OCI-LY7 (cell line): ENCODE measurements at regions not wholly inside any gene's neighbourhood (a gene's known extent, or its start where the extent isn't known, plus 50 kb on each side); places are given as distances from the start of the nearest gene placed in this dataset.

Experiments used
- BruUV-seq: library from RNA; stranded (reverse); fragments of 400-500 nt; replicated peaks from 2 replicates; lab custom pipeline; 2021; lab: Mats Ljungman, UMichigan
- CTCF ChIA-PET: fragments of 300-600 bp; sonication (Branson Sonifier 250); formaldehyde crosslinking; loops from one replicate; lab custom pipeline; 2022; ENCODE audit warnings: antibody characterized with exemption; ENCODE audit not compliant: unreplicated experiment; lab: Charles Lee
- POLR2A ChIA-PET: fragments of 300-600 bp; sonication (Branson Sonifier 250); formaldehyde crosslinking; loops from one replicate; lab custom pipeline; 2022; ENCODE audit warnings: antibody characterized with exemption; lab: Charles Lee
- DNase-seq: peaks from one replicate; pipeline ENCODE4 v3.0.0-alpha.2; 2015; ENCODE audit warnings: low spot score
- H2AFZ ChIP-seq: fragments of 200-600 bp; sonication (generic), shearing (Covaris generic); 2 replicates; pipeline ENCODE4 v1.6.1; 2014; ENCODE audit warnings: mild to moderate bottlenecking, antibody characterized with exemption, low read length, moderate library complexity
- H3K27ac ChIP-seq: fragments of 200-600 bp; sonication (generic); 2 replicates; pipeline ENCODE4 v1.5.1; 2014; ENCODE audit warnings: mixed run types, low read depth, mild to moderate bottlenecking, moderate library complexity, low read length, inconsistent platforms; ENCODE audit not compliant: poor library complexity, severe bottlenecking
- H3K36me3 ChIP-seq: fragments of 200-600 bp; sonication (generic); 2 replicates; pipeline ENCODE4 v1.6.1; 2014; ENCODE audit warnings: mild to moderate bottlenecking, antibody characterized with exemption, low read length, moderate library complexity, mixed read lengths; ENCODE audit not compliant: insufficient read depth
- H3K4me1 ChIP-seq: fragments of 200-600 bp; sonication (generic); 2 replicates; pipeline ENCODE4 v1.5.1; 2014; ENCODE audit warnings: mild to moderate bottlenecking, low read length; ENCODE audit not compliant: insufficient read depth, poor library complexity, severe bottlenecking
- H3K4me2 ChIP-seq: fragments of 200-600 bp; sonication (generic); 2 replicates; pipeline ENCODE4 v1.6.1; 2014; ENCODE audit warnings: mild to moderate bottlenecking, low read length
- H3K4me3 ChIP-seq: fragments of 200-600 bp; sonication (generic); 2 replicates; pipeline ENCODE4 v1.5.1; 2014; ENCODE audit warnings: mild to moderate bottlenecking, low read depth, low read length; ENCODE audit not compliant: poor library complexity, severe bottlenecking
- H3K79me2 ChIP-seq: fragments of 200-600 bp; sonication (generic); 2 replicates; pipeline ENCODE4 v1.6.1; 2016; ENCODE audit warnings: low read depth, mild to moderate bottlenecking, low read length, moderate library complexity, mixed read lengths; ENCODE audit not compliant: insufficient read depth
- H3K9me2 ChIP-seq: fragments of 200-600 bp; sonication (generic); 2 replicates; pipeline ENCODE4 v1.6.1; 2016; ENCODE audit warnings: mild to moderate bottlenecking, low read length, mixed read lengths; ENCODE audit not compliant: insufficient read depth
- H3K9me3 ChIP-seq: fragments of 200-600 bp; sonication (generic); 2 replicates; pipeline ENCODE4 v1.6.1; 2014; ENCODE audit warnings: mild to moderate bottlenecking, mixed run types, low read length, mixed read lengths
- H4K20me1 ChIP-seq: fragments of 200-600 bp; sonication (generic); 2 replicates; pipeline ENCODE4 v1.6.1; 2014; ENCODE audit warnings: mild to moderate bottlenecking, antibody characterized with exemption, low read length, moderate library complexity, mixed read lengths; ENCODE audit not compliant: insufficient read depth
- CTCF ChIP-seq: fragments of 200-600 bp; sonication (generic); conservative IDR thresholded peaks from 2 replicates; pipeline ENCODE4 v1.5.1; 2014; ENCODE audit warnings: mild to moderate bottlenecking, antibody characterized with exemption, low read length, moderate library complexity, mixed read lengths
- EZH2phosphoT487 ChIP-seq: fragments of 200-600 bp; sonication (generic); IDR thresholded peaks from 2 replicates; pipeline ENCODE4 v1.6.1; 2018; ENCODE audit warnings: low read depth, borderline replicate concordance, mild to moderate bottlenecking, mixed run types, antibody characterized with exemption, low read length, moderate library complexity, mixed read lengths
- intact Hi-C: fragments of 100-400 bp; cut with micrococcal nuclease; formaldehyde crosslinking; loops from one replicate; pipeline ENCODE4 v1.10.0; 2022; ENCODE audit not compliant: unreplicated experiment

- Histone ChIP-seq H3K4me3 (no peak overlapping the region), H2AFZ (no peak overlapping the region), H3K36me3 (no peaks in the 10 kb centered on the region), H3K27ac (no peak overlapping the region), H3K79me2 (no peaks in the 10 kb centered on the region), H3K9me3 (no peaks in the 10 kb centered on the region), H3K4me2 (no peak overlapping the region), H3K4me1 (no peaks in the 10 kb centered on the region), H4K20me1 (no peaks in the 10 kb centered on the region), H3K9me2 (no peaks in the 10 kb centered on the region)
- ChIA-PET POLR2A (no interaction called here), CTCF (no interaction called here)
- intact Hi-C loops: no loop called here
- no TSS peak for BruUV-seq
- DNase-seq: no peak
- TF ChIP-seq CTCF: no peak
- no peak for TF ChIP-seq EZH2phosphoT487
These were observed 206.3 kb upstream of the TCERG1L start for GRCh38 chr10:131517781-131518180.

- ChIA-PET POLR2A (no interaction called here), CTCF (no interaction called here)
- no peaks in the 10 kb centered on the region for H4K20me1 ChIP-seq
- DNase-seq: no peak
- intact Hi-C loops: no loop called here
- no peaks in the 10 kb centered on the region for H3K79me2 ChIP-seq
- no peaks in the 10 kb centered on the region for H3K9me2 ChIP-seq
- no peak for TF ChIP-seq CTCF
- TF ChIP-seq EZH2phosphoT487: no peak
- no peak overlapping the region for H3K4me3 ChIP-seq
- no peak overlapping the region for H3K27ac ChIP-seq
- no TSS peak for BruUV-seq
- no peaks in the 10 kb centered on the region for H3K9me3 ChIP-seq
- no peak overlapping the region for H2AFZ ChIP-seq
- no peaks in the 10 kb centered on the region for H3K4me1 ChIP-seq
- no peak overlapping the region for H3K4me2 ChIP-seq
- no peaks in the 10 kb centered on the region for H3K36me3 ChIP-seq
These were observed 208.4 kb upstream of the TCERG1L start for GRCh38 chr10:131519723-131520605.
